Transverse colon (tissue), 4 donors: ENCODE measurements at regions not wholly inside any gene's neighbourhood (a gene's known extent, or its start where the extent isn't known, plus 50 kb on each side); places are given as distances from the start of the nearest gene placed in this dataset.

Experiments used
- EP300 ChIP-seq: sonication (generic); formaldehyde crosslinking; IDR thresholded peaks from one replicate; pipeline ENCODE4 v1.6.1; 2017; ENCODE audit warnings: antibody characterized with exemption, low read depth
- POLR2A ChIP-seq: fragments of 450-650 bp; IDR thresholded peaks from one replicate; pipeline ENCODE4 v1.6.1; 2016; ENCODE audit warnings: antibody characterized with exemption, mild to moderate bottlenecking, moderate library complexity
- POLR2AphosphoS5 ChIP-seq, 3 donors: sonication (generic); formaldehyde crosslinking; IDR thresholded peaks; one replicate each; pipeline ENCODE4 v1.6.1; 2016; ENCODE audit warnings: antibody characterized with exemption in 3 of 3
- TF ChIP-seq, protein P1 (sequence below), 5 experiments: fragments of 200-600 bp in 3 of 5; fragments of 450-650 bp in 2 of 5; sonication (generic) in 3 of 5; IDR thresholded peaks; 1 replicate in 2 of 5; 2 replicates in 3 of 5; pipeline ENCODE4 v1.5.1; 2016 to 2017; ENCODE audit warnings: antibody characterized with exemption in 5 of 5, inconsistent platforms in 3 of 5, mild to moderate bottlenecking in 2 of 5, moderate library complexity in 1 of 5

DNA sequence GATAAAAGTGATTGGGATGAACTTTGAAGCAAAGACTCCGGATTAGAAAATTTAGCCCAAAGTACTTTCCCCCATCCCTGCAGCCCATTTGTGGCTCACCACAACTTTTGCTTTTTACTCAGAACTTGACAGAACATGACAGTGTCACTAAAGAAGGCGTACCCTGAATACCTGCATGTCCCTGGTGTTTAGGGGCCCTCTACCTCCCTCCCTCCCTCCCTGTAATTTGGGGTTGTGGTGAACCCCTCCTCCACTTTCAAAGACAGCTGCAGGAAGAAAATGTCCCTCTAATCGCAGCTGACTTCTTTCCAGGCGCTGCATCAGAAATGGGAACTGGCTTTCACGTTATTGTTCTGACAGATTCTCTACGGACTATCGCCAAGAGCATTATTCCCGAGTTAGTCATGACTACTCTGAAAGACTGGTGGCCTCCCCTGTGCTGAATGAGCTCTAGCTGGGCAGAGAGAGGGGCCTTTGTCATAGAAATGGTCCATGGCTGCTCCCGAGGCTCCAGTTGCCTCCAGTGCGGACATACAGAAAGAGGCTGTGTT lies 93.2 kb upstream of the ARHGEF3 start:
- TF ChIP-seq, protein P1, sequence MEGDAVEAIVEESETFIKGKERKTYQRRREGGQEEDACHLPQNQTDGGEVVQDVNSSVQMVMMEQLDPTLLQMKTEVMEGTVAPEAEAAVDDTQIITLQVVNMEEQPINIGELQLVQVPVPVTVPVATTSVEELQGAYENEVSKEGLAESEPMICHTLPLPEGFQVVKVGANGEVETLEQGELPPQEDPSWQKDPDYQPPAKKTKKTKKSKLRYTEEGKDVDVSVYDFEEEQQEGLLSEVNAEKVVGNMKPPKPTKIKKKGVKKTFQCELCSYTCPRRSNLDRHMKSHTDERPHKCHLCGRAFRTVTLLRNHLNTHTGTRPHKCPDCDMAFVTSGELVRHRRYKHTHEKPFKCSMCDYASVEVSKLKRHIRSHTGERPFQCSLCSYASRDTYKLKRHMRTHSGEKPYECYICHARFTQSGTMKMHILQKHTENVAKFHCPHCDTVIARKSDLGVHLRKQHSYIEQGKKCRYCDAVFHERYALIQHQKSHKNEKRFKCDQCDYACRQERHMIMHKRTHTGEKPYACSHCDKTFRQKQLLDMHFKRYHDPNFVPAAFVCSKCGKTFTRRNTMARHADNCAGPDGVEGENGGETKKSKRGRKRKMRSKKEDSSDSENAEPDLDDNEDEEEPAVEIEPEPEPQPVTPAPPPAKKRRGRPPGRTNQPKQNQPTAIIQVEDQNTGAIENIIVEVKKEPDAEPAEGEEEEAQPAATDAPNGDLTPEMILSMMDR (IDR thresholded peaks at IDR 0.05), result no peak
- TF ChIP-seq POLR2AphosphoS5 (IDR thresholded peaks at IDR 0.05), result no peak
- no peak for TF ChIP-seq EP300
- TF ChIP-seq POLR2A, result no peak
